Sigmoid colon (tissue), 3 donors: ENCODE measurements at regions not wholly inside any gene's neighbourhood (a gene's known extent, or its start where the extent isn't known, plus 50 kb on each side); places are given as distances from the start of the nearest gene placed in this dataset.

ENCODE experiments used
- POLR2A ChIP-seq, 2 donors: fragments of 450-650 bp; IDR thresholded peaks; one replicate each; pipeline ENCODE4 v1.6.1; 2016; ENCODE audit warnings: antibody characterized with exemption in 2 of 2, mild to moderate bottlenecking in 2 of 2, moderate library complexity in 2 of 2
- TF ChIP-seq, protein P1 (sequence below), 4 experiments: fragments of 450-650 bp in 3 of 4; fragments of 200-600 bp in 1 of 4; IDR thresholded peaks; one replicate each; pipeline ENCODE4 v1.5.1; 2016 to 2019; ENCODE audit warnings: antibody characterized with exemption in 4 of 4, mild to moderate bottlenecking in 3 of 4, moderate library complexity in 2 of 4

DNA sequence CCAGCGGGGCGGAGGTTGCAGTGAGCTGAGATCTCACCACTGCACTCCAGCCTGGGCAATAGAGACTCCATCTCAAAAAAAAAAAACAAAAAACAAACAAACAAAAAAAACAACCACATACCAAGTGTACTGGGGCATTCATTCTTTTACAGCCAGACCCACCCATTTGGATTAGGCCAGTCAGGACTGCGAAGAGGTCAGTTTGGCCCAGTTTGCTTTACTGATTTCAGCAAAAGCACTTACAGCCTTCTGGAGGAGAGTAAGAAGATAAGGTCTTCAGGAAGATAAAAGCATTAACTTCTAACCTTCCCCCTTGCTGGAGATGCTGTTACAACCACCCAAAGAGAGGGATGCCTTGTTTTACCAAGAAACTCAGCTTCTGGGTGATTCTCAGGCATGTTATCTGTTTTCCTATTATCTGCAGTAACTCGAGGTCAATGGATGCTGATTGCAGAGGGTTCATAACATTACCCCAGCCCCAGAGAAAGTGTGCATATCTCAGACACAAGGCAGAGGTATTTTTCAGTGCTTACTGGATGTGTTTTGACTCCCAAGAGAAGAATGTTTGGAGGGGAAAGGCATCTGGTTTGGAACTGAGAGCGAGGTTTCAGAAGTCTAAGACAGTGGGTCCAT is 118.9 kb downstream of the RIN2 start:
- no peak for TF ChIP-seq POLR2A (IDR thresholded peaks at IDR 0.05)
- TF ChIP-seq, protein P1, sequence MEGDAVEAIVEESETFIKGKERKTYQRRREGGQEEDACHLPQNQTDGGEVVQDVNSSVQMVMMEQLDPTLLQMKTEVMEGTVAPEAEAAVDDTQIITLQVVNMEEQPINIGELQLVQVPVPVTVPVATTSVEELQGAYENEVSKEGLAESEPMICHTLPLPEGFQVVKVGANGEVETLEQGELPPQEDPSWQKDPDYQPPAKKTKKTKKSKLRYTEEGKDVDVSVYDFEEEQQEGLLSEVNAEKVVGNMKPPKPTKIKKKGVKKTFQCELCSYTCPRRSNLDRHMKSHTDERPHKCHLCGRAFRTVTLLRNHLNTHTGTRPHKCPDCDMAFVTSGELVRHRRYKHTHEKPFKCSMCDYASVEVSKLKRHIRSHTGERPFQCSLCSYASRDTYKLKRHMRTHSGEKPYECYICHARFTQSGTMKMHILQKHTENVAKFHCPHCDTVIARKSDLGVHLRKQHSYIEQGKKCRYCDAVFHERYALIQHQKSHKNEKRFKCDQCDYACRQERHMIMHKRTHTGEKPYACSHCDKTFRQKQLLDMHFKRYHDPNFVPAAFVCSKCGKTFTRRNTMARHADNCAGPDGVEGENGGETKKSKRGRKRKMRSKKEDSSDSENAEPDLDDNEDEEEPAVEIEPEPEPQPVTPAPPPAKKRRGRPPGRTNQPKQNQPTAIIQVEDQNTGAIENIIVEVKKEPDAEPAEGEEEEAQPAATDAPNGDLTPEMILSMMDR (IDR thresholded peaks at IDR 0.05), result no peak
